ENCODE measurements at regions not wholly inside any gene's neighbourhood (a gene's known extent, or its start where the extent isn't known, plus 50 kb on each side); places are given as distances from the start of the nearest gene placed in this dataset.

GRCh38 chr1:244106837-244107493, 55.9 kb downstream of the ZBTB18 start:
- DNase-seq (ENCODE audit: extremely low read depth in 1 of 11, low read depth in 9 of 11, low spot score in 4 of 11) = no peak

GRCh38 chr1:244111027-244111426, 59.9 kb downstream of the ZBTB18 start:
- DNase-seq (ENCODE audit: extremely low read depth in 1 of 11, low read depth in 9 of 11, low spot score in 4 of 11) = no peak

- DNase-seq (ENCODE audit: extremely low read depth in 1 of 11, low read depth in 9 of 11, low spot score in 4 of 11) = no peak
Observed at GRCh38 chr1:244112041-244112440, 61.0 kb downstream of the ZBTB18 start.

- DNase-seq (ENCODE audit: extremely low read depth in 1 of 11, low read depth in 9 of 11, low spot score in 4 of 11) = no peak
Observed at GRCh38 chr1:244112636-244113035, 61.6 kb downstream of the ZBTB18 start.

- no peak for DNase-seq (ENCODE audit: extremely low read depth in 1 of 11, low read depth in 9 of 11, low spot score in 4 of 11)
Observed at GRCh38 chr1:244113532-244114320, 62.6 kb downstream of the ZBTB18 start.

- DNase-seq (ENCODE audit: extremely low read depth in 1 of 11, low read depth in 9 of 11, low spot score in 4 of 11) = no peak
Observed at GRCh38 chr1:244114892-244115291, 63.8 kb downstream of the ZBTB18 start.

- DNase-seq (ENCODE audit: extremely low read depth in 1 of 11, low read depth in 9 of 11, low spot score in 4 of 11) = no peak
Observed at GRCh38 chr1:244116946-244117345, 65.9 kb downstream of the ZBTB18 start.

GRCh38 chr1:244118109-244118761, 67.2 kb downstream of the ZBTB18 start:
- DNase-seq (ENCODE audit: extremely low read depth in 1 of 11, low read depth in 9 of 11, low spot score in 4 of 11) = peak in 4 of 11 donors; percentile 25 to 56 (median 44)

- DNase-seq (ENCODE audit: extremely low read depth in 1 of 11, low read depth in 9 of 11, low spot score in 4 of 11) = no peak
Observed at GRCh38 chr1:244128591-244129383, 77.7 kb downstream of the ZBTB18 start.

GRCh38 chr1:244137276-244137675, 86.2 kb downstream of the ZBTB18 start:
- no peak for DNase-seq (ENCODE audit: extremely low read depth in 1 of 11, low read depth in 9 of 11, low spot score in 4 of 11)

- DNase-seq (ENCODE audit: extremely low read depth in 1 of 11, low read depth in 9 of 11, low spot score in 4 of 11) = no peak
Observed at GRCh38 chr1:244137725-244138124, 86.6 kb downstream of the ZBTB18 start.

- no peak for DNase-seq (ENCODE audit: extremely low read depth in 1 of 11, low read depth in 9 of 11, low spot score in 4 of 11)
Observed at GRCh38 chr1:244138399-244138798, 87.3 kb downstream of the ZBTB18 start.

GRCh38 chr1:244139655-244140054, 88.6 kb downstream of the ZBTB18 start:
- DNase-seq (ENCODE audit: extremely low read depth in 1 of 11, low read depth in 9 of 11, low spot score in 4 of 11) = no peak

GRCh38 chr1:244140420-244140819, 89.3 kb downstream of the ZBTB18 start:
- DNase-seq (ENCODE audit: extremely low read depth in 1 of 11, low read depth in 9 of 11, low spot score in 4 of 11) = no peak

GRCh38 chr1:244144053-244144452, 93.0 kb downstream of the ZBTB18 start:
- no peak for DNase-seq (ENCODE audit: extremely low read depth in 1 of 11, low read depth in 9 of 11, low spot score in 4 of 11)

- no peak for DNase-seq (ENCODE audit: extremely low read depth in 1 of 11, low read depth in 9 of 11, low spot score in 4 of 11)
Observed at GRCh38 chr1:244150071-244150470, 99.0 kb downstream of the ZBTB18 start.

GRCh38 chr1:244150665-244151064, 99.6 kb downstream of the ZBTB18 start:
- DNase-seq (ENCODE audit: extremely low read depth in 1 of 11, low read depth in 9 of 11, low spot score in 4 of 11) = no peak

- no peak for DNase-seq (ENCODE audit: extremely low read depth in 1 of 11, low read depth in 9 of 11, low spot score in 4 of 11)
Observed at GRCh38 chr1:244151537-244151936, 100.5 kb downstream of the ZBTB18 start.

GRCh38 chr1:244154508-244154871, 103.4 kb downstream of the ZBTB18 start:
- DNase-seq (ENCODE audit: extremely low read depth in 1 of 11, low read depth in 9 of 11, low spot score in 4 of 11) = no peak
